ENCODE measurements at regions not wholly inside any gene's neighbourhood (a gene's known extent, or its start where the extent isn't known, plus 50 kb on each side); places are given as distances from the start of the nearest gene placed in this dataset.

GRCh38 chr18:76570856-76571255, 75.8 kb upstream of the ZNF516 start:
- no peak for DNase-seq

- no peak for DNase-seq
Observed at GRCh38 chr18:76569644-76570419, 74.8 kb upstream of the ZNF516 start.

- DNase-seq, result no peak
Observed at GRCh38 chr18:76568731-76569130, 73.7 kb upstream of the ZNF516 start.

GRCh38 chr18:76567835-76568445, 72.9 kb upstream of the ZNF516 start:
- DNase-seq, result no peak

GRCh38 chr18:76566987-76567386, 71.9 kb upstream of the ZNF516 start:
- DNase-seq, result no peak

- DNase-seq, result peak; percentile 96
Observed at GRCh38 chr18:76565238-76566173, 70.5 kb upstream of the ZNF516 start.

GRCh38 chr18:76564655-76565237, 69.7 kb upstream of the ZNF516 start:
- DNase-seq, result no peak

- no peak for DNase-seq
Observed at GRCh38 chr18:76564117-76564516, 69.1 kb upstream of the ZNF516 start.

- DNase-seq, result no peak
Observed at GRCh38 chr18:76562286-76563122, 67.5 kb upstream of the ZNF516 start.

- no peak for DNase-seq
Observed at GRCh38 chr18:76558881-76559667, 64.0 kb upstream of the ZNF516 start.

GRCh38 chr18:76557026-76557575, 62.1 kb upstream of the ZNF516 start:
- DNase-seq, result no peak

- no peak for DNase-seq
Observed at GRCh38 chr18:76554547-76555222, 59.6 kb upstream of the ZNF516 start.

- DNase-seq, result no peak
Observed at GRCh38 chr18:76553715-76554546, 58.9 kb upstream of the ZNF516 start.

- DNase-seq, result no peak
Observed at GRCh38 chr18:76548541-76548940, 53.5 kb upstream of the ZNF516 start.

GRCh38 chr18:76547296-76547695, 52.3 kb upstream of the ZNF516 start:
- DNase-seq, result no peak

- DNase-seq, result no peak
Observed at GRCh38 chr18:76546436-76546835, 51.4 kb upstream of the ZNF516 start.

- peak; percentile 42 for DNase-seq
Observed at GRCh38 chr18:76546088-76546435, 51.0 kb upstream of the ZNF516 start.

GRCh38 chr18:76545433-76546087, 50.5 kb upstream of the ZNF516 start:
- no peak for DNase-seq
